ENCODE measurements at regions not wholly inside any gene's neighbourhood (a gene's known extent, or its start where the extent isn't known, plus 50 kb on each side); places are given as distances from the start of the nearest gene placed in this dataset.

- H3K79me2 ChIP-seq (ENCODE audit: control insufficient read depth, low read length) = no peaks in the 10 kb centered on the region
- H3K4me1 ChIP-seq (ENCODE audit: control insufficient read depth, low read length) = no peaks in the 10 kb centered on the region
- no peak for TF ChIP-seq EZH2phosphoT487 (IDR thresholded peaks at IDR 0.05; ENCODE audit: borderline replicate concordance, low read length)
- TF ChIP-seq, protein P1, sequence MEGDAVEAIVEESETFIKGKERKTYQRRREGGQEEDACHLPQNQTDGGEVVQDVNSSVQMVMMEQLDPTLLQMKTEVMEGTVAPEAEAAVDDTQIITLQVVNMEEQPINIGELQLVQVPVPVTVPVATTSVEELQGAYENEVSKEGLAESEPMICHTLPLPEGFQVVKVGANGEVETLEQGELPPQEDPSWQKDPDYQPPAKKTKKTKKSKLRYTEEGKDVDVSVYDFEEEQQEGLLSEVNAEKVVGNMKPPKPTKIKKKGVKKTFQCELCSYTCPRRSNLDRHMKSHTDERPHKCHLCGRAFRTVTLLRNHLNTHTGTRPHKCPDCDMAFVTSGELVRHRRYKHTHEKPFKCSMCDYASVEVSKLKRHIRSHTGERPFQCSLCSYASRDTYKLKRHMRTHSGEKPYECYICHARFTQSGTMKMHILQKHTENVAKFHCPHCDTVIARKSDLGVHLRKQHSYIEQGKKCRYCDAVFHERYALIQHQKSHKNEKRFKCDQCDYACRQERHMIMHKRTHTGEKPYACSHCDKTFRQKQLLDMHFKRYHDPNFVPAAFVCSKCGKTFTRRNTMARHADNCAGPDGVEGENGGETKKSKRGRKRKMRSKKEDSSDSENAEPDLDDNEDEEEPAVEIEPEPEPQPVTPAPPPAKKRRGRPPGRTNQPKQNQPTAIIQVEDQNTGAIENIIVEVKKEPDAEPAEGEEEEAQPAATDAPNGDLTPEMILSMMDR (IDR thresholded peaks at IDR 0.05; ENCODE audit: low read depth, low read length, poor library complexity, severe bottlenecking) = no peak
- no peak overlapping the region for H3K4me2 ChIP-seq (ENCODE audit: low read length)
- no peak overlapping the region for H3K27ac ChIP-seq (ENCODE audit: low read depth, low read length)
- no peaks in the 10 kb centered on the region for H3K36me3 ChIP-seq (ENCODE audit: control insufficient read depth, low read length)
- no peaks in the 10 kb centered on the region for H3K9me3 ChIP-seq (ENCODE audit: control insufficient read depth, insufficient read depth, low read length)
- no peaks in the 10 kb centered on the region for H3F3A ChIP-seq (ENCODE audit: control insufficient read depth, insufficient read depth)
- H3K4me3 ChIP-seq (ENCODE audit: low read length) = no peak overlapping the region
- H3K9me2 ChIP-seq (replicated peaks; ENCODE audit: control insufficient read depth, low read length) = no peaks in the 10 kb centered on the region
- H4K20me1 ChIP-seq (ENCODE audit: control insufficient read depth, insufficient read depth, low read depth, low read length) = no peaks in the 10 kb centered on the region
- H3K27me3 ChIP-seq (ENCODE audit: control insufficient read depth, low read length) = no peaks in the 10 kb centered on the region
Measured at GRCh38 chr4:183770906-183771305, 111.8 kb downstream of the TRAPPC11 start.

- H3K4me1 ChIP-seq (ENCODE audit: control insufficient read depth, low read length) = no peaks in the 10 kb centered on the region
- H3K4me2 ChIP-seq (ENCODE audit: low read length) = no peak overlapping the region
- no peaks in the 10 kb centered on the region for H3F3A ChIP-seq (ENCODE audit: control insufficient read depth, insufficient read depth)
- no peaks in the 10 kb centered on the region for H3K79me2 ChIP-seq (ENCODE audit: control insufficient read depth, low read length)
- no peak overlapping the region for H3K27ac ChIP-seq (ENCODE audit: low read depth, low read length)
- H3K4me3 ChIP-seq (ENCODE audit: low read length) = no peak overlapping the region
- no peaks in the 10 kb centered on the region for H3K9me2 ChIP-seq (replicated peaks; ENCODE audit: control insufficient read depth, low read length)
- no peaks in the 10 kb centered on the region for H3K36me3 ChIP-seq (ENCODE audit: control insufficient read depth, low read length)
- no peaks in the 10 kb centered on the region for H3K9me3 ChIP-seq (ENCODE audit: control insufficient read depth, insufficient read depth, low read length)
- no peaks in the 10 kb centered on the region for H4K20me1 ChIP-seq (ENCODE audit: control insufficient read depth, insufficient read depth, low read depth, low read length)
- TF ChIP-seq, protein P1 (IDR thresholded peaks at IDR 0.05; ENCODE audit: low read depth, low read length, poor library complexity, severe bottlenecking) = no peak
- no peak for TF ChIP-seq EZH2phosphoT487 (IDR thresholded peaks at IDR 0.05; ENCODE audit: borderline replicate concordance, low read length)
- H3K27me3 ChIP-seq (ENCODE audit: control insufficient read depth, low read length) = no peaks in the 10 kb centered on the region
Measured at GRCh38 chr4:183772361-183772760, 113.3 kb downstream of the TRAPPC11 start.

- no peaks in the 10 kb centered on the region for H4K20me1 ChIP-seq (ENCODE audit: control insufficient read depth, insufficient read depth, low read depth, low read length)
- TF ChIP-seq, protein P1 (IDR thresholded peaks at IDR 0.05; ENCODE audit: low read depth, low read length, poor library complexity, severe bottlenecking) = no peak
- TF ChIP-seq EZH2phosphoT487 (IDR thresholded peaks at IDR 0.05; ENCODE audit: borderline replicate concordance, low read length) = no peak
- H3K4me2 ChIP-seq (ENCODE audit: low read length) = no peak overlapping the region
- no peaks in the 10 kb centered on the region for H3K79me2 ChIP-seq (ENCODE audit: control insufficient read depth, low read length)
- H3K27me3 ChIP-seq (ENCODE audit: control insufficient read depth, low read length) = no peaks in the 10 kb centered on the region
- no peaks in the 10 kb centered on the region for H3K36me3 ChIP-seq (ENCODE audit: control insufficient read depth, low read length)
- no peaks in the 10 kb centered on the region for H3K9me2 ChIP-seq (replicated peaks; ENCODE audit: control insufficient read depth, low read length)
- H3K9me3 ChIP-seq (ENCODE audit: control insufficient read depth, insufficient read depth, low read length) = no peaks in the 10 kb centered on the region
- no peak overlapping the region for H3K4me3 ChIP-seq (ENCODE audit: low read length)
- H3K27ac ChIP-seq (ENCODE audit: low read depth, low read length) = no peak overlapping the region
- no peaks in the 10 kb centered on the region for H3K4me1 ChIP-seq (ENCODE audit: control insufficient read depth, low read length)
- H3F3A ChIP-seq (ENCODE audit: control insufficient read depth, insufficient read depth) = no peaks in the 10 kb centered on the region
Measured at GRCh38 chr4:183773790-183774189, 114.7 kb downstream of the TRAPPC11 start.

- H3K27ac ChIP-seq (ENCODE audit: low read depth, low read length) = no peak overlapping the region
- no peak for TF ChIP-seq EZH2phosphoT487 (IDR thresholded peaks at IDR 0.05; ENCODE audit: borderline replicate concordance, low read length)
- TF ChIP-seq, protein P1 (IDR thresholded peaks at IDR 0.05; ENCODE audit: low read depth, low read length, poor library complexity, severe bottlenecking) = no peak
- H3F3A ChIP-seq (ENCODE audit: control insufficient read depth, insufficient read depth) = no peaks in the 10 kb centered on the region
- H3K4me1 ChIP-seq (ENCODE audit: control insufficient read depth, low read length) = no peaks in the 10 kb centered on the region
- H3K9me3 ChIP-seq (ENCODE audit: control insufficient read depth, insufficient read depth, low read length) = no peaks in the 10 kb centered on the region
- H3K36me3 ChIP-seq (ENCODE audit: control insufficient read depth, low read length) = no peaks in the 10 kb centered on the region
- H3K4me3 ChIP-seq (ENCODE audit: low read length) = no peak overlapping the region
- no peaks in the 10 kb centered on the region for H4K20me1 ChIP-seq (ENCODE audit: control insufficient read depth, insufficient read depth, low read depth, low read length)
- H3K4me2 ChIP-seq (ENCODE audit: low read length) = no peak overlapping the region
- no peaks in the 10 kb centered on the region for H3K9me2 ChIP-seq (replicated peaks; ENCODE audit: control insufficient read depth, low read length)
- H3K27me3 ChIP-seq (ENCODE audit: control insufficient read depth, low read length) = no peaks in the 10 kb centered on the region
- no peaks in the 10 kb centered on the region for H3K79me2 ChIP-seq (ENCODE audit: control insufficient read depth, low read length)
Measured at GRCh38 chr4:183783306-183783705, 121.8 kb upstream of the STOX2 start.

All from DOHH2 (cell line).